Hepatocyte (in vitro differentiated cells): ENCODE measurements at regions not wholly inside any gene's neighbourhood (a gene's known extent, or its start where the extent isn't known, plus 50 kb on each side); places are given as distances from the start of the nearest gene placed in this dataset.

Experiments
- EZH2 ChIP-seq: fragments of 200-600 bp; sonication (generic); IDR thresholded peaks from 2 replicates; pipeline ENCODE4 v1.6.1; 2016; ENCODE audit warnings: antibody characterized with exemption, mild to moderate bottlenecking, borderline replicate concordance
- TF ChIP-seq, protein P1 (sequence below): fragments of 200-600 bp; sonication (generic); IDR thresholded peaks from 2 replicates; pipeline ENCODE4 v1.5.1; 2016; ENCODE audit warnings: antibody characterized with exemption, mild to moderate bottlenecking; ENCODE audit not compliant: poor library complexity

DNA sequence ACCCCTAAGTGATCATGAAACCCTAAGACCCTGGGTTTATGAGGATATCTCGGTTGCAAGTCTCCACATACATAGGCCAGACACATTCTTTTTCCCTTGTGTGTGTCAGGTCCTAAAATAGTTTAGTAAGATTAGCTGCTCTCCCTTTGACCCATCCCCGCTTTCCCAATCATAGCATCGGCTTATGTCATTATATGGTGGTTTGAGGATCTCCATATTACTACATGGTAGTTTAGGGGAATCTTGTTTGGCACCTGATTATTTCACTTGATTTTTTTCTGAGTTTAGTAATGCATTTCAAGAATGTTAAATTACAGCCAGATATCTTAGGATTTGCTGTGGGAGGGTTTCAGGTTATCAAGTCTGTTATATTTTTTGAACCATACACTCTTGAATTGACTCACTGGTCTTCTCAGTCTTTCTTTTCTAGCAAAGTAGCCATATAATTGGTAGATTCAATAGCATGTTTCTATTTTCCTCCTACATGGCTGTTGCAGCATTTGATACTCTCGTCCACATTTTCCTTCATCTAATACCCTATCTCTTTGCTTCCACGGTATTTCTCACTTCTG lies 68.3 kb upstream of the TRHDE start:
- TF ChIP-seq, protein P1, sequence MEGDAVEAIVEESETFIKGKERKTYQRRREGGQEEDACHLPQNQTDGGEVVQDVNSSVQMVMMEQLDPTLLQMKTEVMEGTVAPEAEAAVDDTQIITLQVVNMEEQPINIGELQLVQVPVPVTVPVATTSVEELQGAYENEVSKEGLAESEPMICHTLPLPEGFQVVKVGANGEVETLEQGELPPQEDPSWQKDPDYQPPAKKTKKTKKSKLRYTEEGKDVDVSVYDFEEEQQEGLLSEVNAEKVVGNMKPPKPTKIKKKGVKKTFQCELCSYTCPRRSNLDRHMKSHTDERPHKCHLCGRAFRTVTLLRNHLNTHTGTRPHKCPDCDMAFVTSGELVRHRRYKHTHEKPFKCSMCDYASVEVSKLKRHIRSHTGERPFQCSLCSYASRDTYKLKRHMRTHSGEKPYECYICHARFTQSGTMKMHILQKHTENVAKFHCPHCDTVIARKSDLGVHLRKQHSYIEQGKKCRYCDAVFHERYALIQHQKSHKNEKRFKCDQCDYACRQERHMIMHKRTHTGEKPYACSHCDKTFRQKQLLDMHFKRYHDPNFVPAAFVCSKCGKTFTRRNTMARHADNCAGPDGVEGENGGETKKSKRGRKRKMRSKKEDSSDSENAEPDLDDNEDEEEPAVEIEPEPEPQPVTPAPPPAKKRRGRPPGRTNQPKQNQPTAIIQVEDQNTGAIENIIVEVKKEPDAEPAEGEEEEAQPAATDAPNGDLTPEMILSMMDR: no peak
- TF ChIP-seq EZH2: no peak
